ENCODE measurements at regions not wholly inside any gene's neighbourhood (a gene's known extent, or its start where the extent isn't known, plus 50 kb on each side); places are given as distances from the start of the nearest gene placed in this dataset.
"Not testable (repeated sequence)": the region's sequence is repeated elsewhere in the genome, so short reads cannot be mapped to it uniquely, and the experiment has no call there.

GRCh38 chr14:89468030-89468429, 51.0 kb upstream of the FOXN3 start:
- not testable (repeated sequence) for DNase-seq (ENCODE audit: low read depth, low spot score)

GRCh38 chr14:89466944-89467343, 49.9 kb upstream of the FOXN3 start:
- no peak for DNase-seq (ENCODE audit: low read depth, low spot score)
